HG03103 (cell line): ENCODE measurements at regions not wholly inside any gene's neighbourhood (a gene's known extent, or its start where the extent isn't known, plus 50 kb on each side); places are given as distances from the start of the nearest gene placed in this dataset.

Experiments used
- ATAC-seq: cut with Tn5 transposase; IDR thresholded peaks from one replicate; pipeline ENCODE4 v1.9.1; 2021; ENCODE audit warnings: low read depth; ENCODE audit not compliant: unreplicated experiment

GRCh38 chr14:101039755-101040138, 136.2 kb upstream of the RTL1 start:
- ATAC-seq = no peak

- ATAC-seq = no peak
Measured at GRCh38 chr14:101040538-101041442, 137.3 kb upstream of the RTL1 start.

GRCh38 chr14:101043891-101044290, 140.4 kb upstream of the RTL1 start:
- ATAC-seq = no peak

- ATAC-seq = no peak
Measured at GRCh38 chr14:101044741-101045140, 141.2 kb upstream of the RTL1 start.

GRCh38 chr14:101045511-101045910, 142.0 kb upstream of the RTL1 start:
- no peak for ATAC-seq

- no peak for ATAC-seq
Measured at GRCh38 chr14:101046071-101046470, 142.5 kb upstream of the RTL1 start.

- ATAC-seq = no peak
Measured at GRCh38 chr14:101047326-101047725, 143.8 kb upstream of the RTL1 start.

GRCh38 chr14:101048766-101049165, 145.2 kb upstream of the RTL1 start:
- ATAC-seq = no peak

GRCh38 chr14:101049511-101049910, 146.0 kb upstream of the RTL1 start:
- ATAC-seq = no peak

GRCh38 chr14:101049942-101050341, 146.4 kb upstream of the RTL1 start:
- no peak for ATAC-seq

GRCh38 chr14:101050901-101051490, 147.5 kb upstream of the RTL1 start:
- ATAC-seq = no peak

GRCh38 chr14:101054671-101055070, 151.1 kb upstream of the RTL1 start:
- no peak for ATAC-seq

- ATAC-seq = no peak
Measured at GRCh38 chr14:101055106-101055662, 151.7 kb upstream of the RTL1 start.

- ATAC-seq = no peak
Measured at GRCh38 chr14:101055776-101056374, 152.4 kb upstream of the RTL1 start.

- no peak for ATAC-seq
Measured at GRCh38 chr14:101056446-101056845, 152.9 kb upstream of the RTL1 start.

GRCh38 chr14:101057394-101057793, 153.9 kb upstream of the RTL1 start:
- ATAC-seq = no peak

GRCh38 chr14:101058571-101058970, 155.0 kb upstream of the RTL1 start:
- ATAC-seq = no peak

- ATAC-seq = no peak
Measured at GRCh38 chr14:101060171-101060601, 156.7 kb upstream of the RTL1 start.

GRCh38 chr14:101061411-101062064, 158.0 kb upstream of the RTL1 start:
- no peak for ATAC-seq

GRCh38 chr14:101062065-101062450, 158.5 kb upstream of the RTL1 start:
- no peak for ATAC-seq

GRCh38 chr14:101062601-101063000, 159.1 kb upstream of the RTL1 start:
- ATAC-seq = no peak
